Breast epithelium (tissue), 4 donors: ENCODE measurements at regions not wholly inside any gene's neighbourhood (a gene's known extent, or its start where the extent isn't known, plus 50 kb on each side); places are given as distances from the start of the nearest gene placed in this dataset.

Experiments
- DNase-seq, 2 donors: peaks; one replicate each; pipeline ENCODE4 v3.0.0-alpha.2; 2019; ENCODE audit warnings: low spot score in 2 of 2
- H3K27ac ChIP-seq, 2 donors: fragments of 200-600 bp; sonication (generic) in 1 of 2; one replicate each; pipeline ENCODE4 v1.5.1; 2016 to 2019; ENCODE audit warnings: mild to moderate bottlenecking in 1 of 2
- H3K27me3 ChIP-seq, 2 donors: fragments of 200-600 bp; sonication (generic) in 1 of 2; one replicate each; pipeline versions ENCODE4 v1.5.1 to v1.6.0; 2017 to 2019; ENCODE audit warnings: control low read depth in 1 of 2, mild to moderate bottlenecking in 1 of 2
- H3K36me3 ChIP-seq: fragments of 200-600 bp; one replicate; pipeline ENCODE4 v1.5.1; 2019
- H3K4me1 ChIP-seq, 2 donors: fragments of 200-600 bp; sonication (generic); one replicate each; pipeline ENCODE4 v1.5.1; 2016 to 2019; ENCODE audit warnings: control low read depth in 1 of 2
- H3K4me3 ChIP-seq, 3 donors: fragments of 200-600 bp; sonication (generic); 1 replicate in 2 of 3; 2 replicates in 1 of 3; pipeline ENCODE4 v1.5.1; 2016 to 2019; ENCODE audit warnings: mild to moderate bottlenecking in 3 of 3, moderate library complexity in 2 of 3
- H3K9me3 ChIP-seq, 2 donors: fragments of 200-600 bp; sonication (generic) in 1 of 2; one replicate each; pipeline ENCODE4 v1.5.1; 2016 to 2019; ENCODE audit warnings: control low read depth in 1 of 2
- CTCF ChIP-seq, 3 donors: fragments of 450-650 bp; IDR thresholded peaks; one replicate each; pipeline ENCODE4 v1.5.1; 2016 to 2017; ENCODE audit warnings: antibody characterized with exemption in 3 of 3, mild to moderate bottlenecking in 3 of 3, moderate library complexity in 3 of 3
- POLR2A ChIP-seq: fragments of 450-650 bp; IDR thresholded peaks from one replicate; pipeline ENCODE4 v1.6.1; 2016; ENCODE audit warnings: antibody characterized with exemption, mild to moderate bottlenecking, moderate library complexity
- POLR2AphosphoS5 ChIP-seq, 3 donors: sonication (generic); formaldehyde crosslinking; IDR thresholded peaks; one replicate each; pipeline ENCODE4 v1.6.1; 2017; ENCODE audit warnings: antibody characterized with exemption in 3 of 3
- intact Hi-C: fragments of 100-400 bp; cut with DNase I; formaldehyde crosslinking; loops from one replicate; pipeline ENCODE4 v1.15.1; 2023; ENCODE audit warnings: low total_unique reads

GRCh38 chr12:125882141-125882540 lies 816.9 kb downstream of the AACS start:
- TF ChIP-seq POLR2A (no peak), POLR2AphosphoS5 (IDR thresholded peaks at IDR 0.05) (no peak), CTCF (IDR thresholded peaks at IDR 0.05) (no peak)
- no peaks in the 10 kb centered on the region for H3K4me1 ChIP-seq
- H3K36me3 ChIP-seq, result no peaks in the 10 kb centered on the region
- no peak overlapping the region for H3K4me3 ChIP-seq
- no peak for DNase-seq
- intact Hi-C loops, result loop anchor here (5.0 kb wide), 1 partner anchor 345 kb away; no protein-coding TSS in a partner anchor
- no peaks in the 10 kb centered on the region for H3K9me3 ChIP-seq
- no peak overlapping the region for H3K27ac ChIP-seq
- no peaks in the 10 kb centered on the region for H3K27me3 ChIP-seq

GRCh38 chr12:125888921-125889320 lies 823.7 kb downstream of the AACS start:
- intact Hi-C loops, result no loop called here
- H3K36me3 ChIP-seq, result no peaks in the 10 kb centered on the region
- H3K27ac ChIP-seq, result no peak overlapping the region
- no peak overlapping the region for H3K4me3 ChIP-seq
- no peaks in the 10 kb centered on the region for H3K4me1 ChIP-seq
- H3K27me3 ChIP-seq, result no peaks in the 10 kb centered on the region
- DNase-seq, result no peak
- no peak for TF ChIP-seq CTCF (IDR thresholded peaks at IDR 0.05)
- no peak for TF ChIP-seq POLR2A
- no peak for TF ChIP-seq POLR2AphosphoS5 (IDR thresholded peaks at IDR 0.05)
- peaks cover 0 to 3% of the 10 kb centered on the region in 2 donors for H3K9me3 ChIP-seq

GRCh38 chr12:125889742-125890141 lies 824.5 kb downstream of the AACS start:
- H3K4me3 ChIP-seq, result no peak overlapping the region
- no peak for TF ChIP-seq POLR2AphosphoS5 (IDR thresholded peaks at IDR 0.05)
- TF ChIP-seq CTCF (IDR thresholded peaks at IDR 0.05), result no peak
- TF ChIP-seq POLR2A, result no peak
- H3K27me3 ChIP-seq, result no peaks in the 10 kb centered on the region
- H3K36me3 ChIP-seq, result no peaks in the 10 kb centered on the region
- no peak for DNase-seq
- no peak overlapping the region for H3K27ac ChIP-seq
- peaks cover 0 to 3% of the 10 kb centered on the region in 2 donors for H3K9me3 ChIP-seq
- H3K4me1 ChIP-seq, result no peaks in the 10 kb centered on the region
- intact Hi-C loops, result no loop called here

GRCh38 chr12:125890366-125890905 lies 825.2 kb downstream of the AACS start:
- no peak for TF ChIP-seq POLR2A
- no peak for TF ChIP-seq CTCF (IDR thresholded peaks at IDR 0.05)
- no peak for TF ChIP-seq POLR2AphosphoS5 (IDR thresholded peaks at IDR 0.05)
- intact Hi-C loops, result no loop called here
- H3K27me3 ChIP-seq, result no peaks in the 10 kb centered on the region
- no peak overlapping the region for H3K27ac ChIP-seq
- H3K9me3 ChIP-seq, result peaks cover 0 to 3% of the 10 kb centered on the region in 2 donors
- no peaks in the 10 kb centered on the region for H3K4me1 ChIP-seq
- no peak for DNase-seq
- no peaks in the 10 kb centered on the region for H3K36me3 ChIP-seq
- H3K4me3 ChIP-seq, result no peak overlapping the region

GRCh38 chr12:125890971-125891370 lies 825.7 kb downstream of the AACS start:
- Histone ChIP-seq H3K27ac (no peak overlapping the region), H3K4me1 (no peaks in the 10 kb centered on the region), H3K36me3 (no peaks in the 10 kb centered on the region), H3K9me3 (peaks cover 0 to 3% of the 10 kb centered on the region in 2 donors), H3K4me3 (no peak overlapping the region), H3K27me3 (no peaks in the 10 kb centered on the region)
- no peak for TF ChIP-seq POLR2A
- TF ChIP-seq POLR2AphosphoS5 (IDR thresholded peaks at IDR 0.05), result no peak
- no peak for TF ChIP-seq CTCF (IDR thresholded peaks at IDR 0.05)
- intact Hi-C loops, result no loop called here
- DNase-seq, result no peak
